GM12864 (cell line): ENCODE measurements at regions not wholly inside any gene's neighbourhood (a gene's known extent, or its start where the extent isn't known, plus 50 kb on each side); places are given as distances from the start of the nearest gene placed in this dataset.

Experiments
- DNase-seq: peaks from one replicate; pipeline ENCODE4 v3.0.0-alpha.2; 2011; ENCODE audit warnings: low read depth
- H3K4me3 ChIP-seq: 2 replicates; pipeline ENCODE4 v1.5.1; 2011; ENCODE audit warnings: mild to moderate bottlenecking, low read depth, low read length, control low read depth
- TF ChIP-seq, protein P1 (sequence below): IDR thresholded peaks from 2 replicates; pipeline ENCODE4 v1.5.1; 2011; ENCODE audit warnings: low read depth, mild to moderate bottlenecking, moderate library complexity, low read length, control low read depth, inconsistent platforms; ENCODE audit errors: missing control alignments

- no peak overlapping the region for H3K4me3 ChIP-seq
- DNase-seq, result no peak
- TF ChIP-seq, protein P1, sequence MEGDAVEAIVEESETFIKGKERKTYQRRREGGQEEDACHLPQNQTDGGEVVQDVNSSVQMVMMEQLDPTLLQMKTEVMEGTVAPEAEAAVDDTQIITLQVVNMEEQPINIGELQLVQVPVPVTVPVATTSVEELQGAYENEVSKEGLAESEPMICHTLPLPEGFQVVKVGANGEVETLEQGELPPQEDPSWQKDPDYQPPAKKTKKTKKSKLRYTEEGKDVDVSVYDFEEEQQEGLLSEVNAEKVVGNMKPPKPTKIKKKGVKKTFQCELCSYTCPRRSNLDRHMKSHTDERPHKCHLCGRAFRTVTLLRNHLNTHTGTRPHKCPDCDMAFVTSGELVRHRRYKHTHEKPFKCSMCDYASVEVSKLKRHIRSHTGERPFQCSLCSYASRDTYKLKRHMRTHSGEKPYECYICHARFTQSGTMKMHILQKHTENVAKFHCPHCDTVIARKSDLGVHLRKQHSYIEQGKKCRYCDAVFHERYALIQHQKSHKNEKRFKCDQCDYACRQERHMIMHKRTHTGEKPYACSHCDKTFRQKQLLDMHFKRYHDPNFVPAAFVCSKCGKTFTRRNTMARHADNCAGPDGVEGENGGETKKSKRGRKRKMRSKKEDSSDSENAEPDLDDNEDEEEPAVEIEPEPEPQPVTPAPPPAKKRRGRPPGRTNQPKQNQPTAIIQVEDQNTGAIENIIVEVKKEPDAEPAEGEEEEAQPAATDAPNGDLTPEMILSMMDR, result no peak
These were observed 353.5 kb downstream of the SPATA31D1 start for GRCh38 chr9:82342046-82342445.

DNA sequence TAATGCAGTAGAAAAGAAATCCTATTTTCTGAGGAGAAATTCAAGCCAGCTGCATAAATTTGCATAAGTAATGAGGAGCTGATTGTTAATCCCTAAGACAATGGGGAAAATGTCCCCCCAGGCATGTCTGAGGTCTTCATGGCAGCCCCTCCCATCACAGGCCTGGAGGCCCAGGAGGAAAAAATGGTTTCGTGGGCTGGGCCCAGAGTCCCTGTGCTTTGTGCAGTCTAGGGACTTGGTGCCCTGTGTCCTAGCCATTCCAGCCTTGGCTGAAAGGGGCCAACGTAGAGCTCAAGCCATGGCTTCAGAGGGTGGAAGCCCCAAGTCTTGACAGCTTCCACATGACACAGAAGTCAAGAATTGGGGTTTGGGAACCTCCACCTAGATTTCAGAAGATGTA, 357.5 kb downstream of the SPATA31D1 start:
- no peak for DNase-seq
- TF ChIP-seq, protein P1, result no peak
- no peak overlapping the region for H3K4me3 ChIP-seq

- H3K4me3 ChIP-seq, result no peak overlapping the region
- TF ChIP-seq, protein P1, result no peak
- no peak for DNase-seq
These were observed 365.2 kb downstream of the SPATA31D1 start for GRCh38 chr9:82353631-82354278.

GRCh38 chr9:82354279-82354659, 365.7 kb downstream of the SPATA31D1 start:
- TF ChIP-seq, protein P1, result no peak
- no peak for DNase-seq
- H3K4me3 ChIP-seq, result no peak overlapping the region

DNA sequence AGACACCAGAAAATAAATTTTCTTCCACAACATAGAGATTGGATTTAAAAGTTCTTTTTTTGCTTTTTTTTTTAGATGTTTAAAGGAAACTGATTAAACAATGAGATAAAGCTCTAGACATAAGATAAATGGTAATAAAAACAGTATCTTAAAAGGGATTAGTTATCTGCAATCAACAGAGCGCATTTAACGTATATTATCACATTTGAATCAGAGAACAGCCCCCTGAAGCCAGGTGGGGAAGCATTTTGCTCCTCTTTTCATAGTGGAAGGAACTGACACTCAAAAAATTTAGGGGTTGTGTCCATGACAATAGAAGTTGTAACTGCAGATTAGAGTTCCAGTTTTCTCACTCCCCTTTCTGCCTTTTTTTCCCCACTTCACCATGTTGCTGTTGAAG, 367.6 kb downstream of the SPATA31D1 start:
- no peak overlapping the region for H3K4me3 ChIP-seq
- TF ChIP-seq, protein P1, result no peak
- no peak for DNase-seq

DNA sequence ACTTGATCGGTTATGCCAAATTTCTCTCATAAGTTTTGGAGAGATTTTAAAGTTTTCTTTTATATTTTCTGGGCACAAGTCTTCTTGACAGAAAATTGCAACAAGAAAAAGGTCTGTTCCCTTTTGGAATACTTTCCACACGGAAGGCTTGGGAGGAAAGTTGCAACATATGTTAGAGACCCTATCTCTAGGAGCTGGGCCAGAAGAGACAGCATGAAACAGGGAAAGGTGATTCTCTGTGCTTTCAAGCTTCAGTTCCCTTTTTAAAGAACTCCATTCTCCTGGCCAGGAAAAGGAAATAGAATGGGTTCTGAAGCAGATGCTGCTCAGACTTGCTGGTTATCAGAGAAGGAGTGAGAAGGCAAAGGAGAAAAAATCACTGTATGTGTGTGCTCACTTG, 368.3 kb downstream of the SPATA31D1 start:
- no peak for DNase-seq
- H3K4me3 ChIP-seq, result no peak overlapping the region
- TF ChIP-seq, protein P1, result no peak

DNA sequence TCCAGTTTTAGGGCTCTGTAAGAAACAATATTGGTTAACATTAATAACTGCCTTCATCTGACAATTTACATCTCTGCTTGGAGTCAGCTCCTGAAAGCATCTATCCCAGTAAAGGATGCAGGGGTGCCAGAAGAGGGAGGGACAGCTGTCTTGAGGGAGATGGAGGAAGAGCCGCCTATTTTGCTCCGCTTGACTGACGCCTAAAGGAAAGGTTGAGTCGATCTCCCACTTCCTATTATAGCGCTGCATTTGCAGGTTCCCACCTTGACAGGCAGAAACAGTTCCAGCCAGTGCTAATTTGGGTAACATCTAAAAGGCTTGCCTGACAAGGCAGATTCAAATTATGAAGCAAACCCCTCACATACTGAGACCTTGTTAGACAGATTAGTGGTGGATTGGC, 374.6 kb downstream of the SPATA31D1 start:
- TF ChIP-seq, protein P1, result no peak

More for the DNA sequence above, 374.6 kb downstream of the SPATA31D1 start:
- H3K4me3 ChIP-seq, result no peak overlapping the region
- no peak for DNase-seq
